ENCODE measurements at regions not wholly inside any gene's neighbourhood (a gene's known extent, or its start where the extent isn't known, plus 50 kb on each side); places are given as distances from the start of the nearest gene placed in this dataset.
"Not testable (repeated sequence)": the region's sequence is repeated elsewhere in the genome, so short reads cannot be mapped to it uniquely, and the experiment has no call there.

GRCh38 chr13:110967156-110967855 is 52.4 kb upstream of the ANKRD10 start:
- WGBS, 2 experiments (ENCODE audit: extremely low coverage in 1 of 2, insufficient coverage in 1 of 2, insufficient read length in 1 of 2, insufficient replicate concordance in 2 of 2, low coverage in 1 of 2, low lambda C conversion rate in 2 of 2, missing lambda C conversion rate in 1 of 2), result 86% methylated on average over 4 of the region's 4 CpGs; no CpG with 5 or more reads in 1 of the 2 experiments
- H4K8ac ChIP-seq (ENCODE audit: extremely low read depth, insufficient read depth, low read length); H3K23ac ChIP-seq (ENCODE audit: insufficient read length); H3K9ac ChIP-seq (replicated peaks in 1 of 4; ENCODE audit: extremely low read depth in 1 of 4, low read depth in 3 of 4, low read length in 3 of 4); H3K14ac ChIP-seq (ENCODE audit: insufficient read length); H3K27ac ChIP-seq (ENCODE audit: low read depth, low read length); H3K4me2 ChIP-seq (ENCODE audit: insufficient read depth in 1 of 2, low read depth in 2 of 2, low read length in 2 of 2); DNase-seq (ENCODE audit: low read depth in 1 of 2, low spot score in 2 of 2); H4K20me1 ChIP-seq (replicated peaks in 1 of 2; ENCODE audit: control insufficient read depth in 1 of 2, insufficient read depth in 2 of 2, low read length in 2 of 2); POLR2A ChIA-PET (ENCODE audit: partially characterized antibody); H2BK12ac ChIP-seq (ENCODE audit: low read depth, low read length); H3K56ac ChIP-seq (replicated peaks; ENCODE audit: insufficient read length, low read depth, low read length); H2AK5ac ChIP-seq (ENCODE audit: low read depth, low read length); H3K4me3 ChIP-seq (ENCODE audit: extremely low read depth in 1 of 4, insufficient read depth in 2 of 4, low read depth in 3 of 4, low read length in 4 of 4); H3K4ac ChIP-seq (replicated peaks; ENCODE audit: insufficient read length, low read depth, low read length); H4K5ac ChIP-seq (ENCODE audit: insufficient read length, low read depth, low read length); H2BK15ac ChIP-seq (ENCODE audit: low read length); H3K79me2 ChIP-seq (ENCODE audit: control insufficient read depth in 1 of 2, insufficient read depth in 2 of 2, low read length in 2 of 2); H3K27me3 ChIP-seq (replicated peaks in 1 of 4; ENCODE audit: control insufficient read depth in 3 of 4, extremely low read depth in 1 of 4, insufficient read depth in 3 of 4, low read length in 3 of 4); H3K79me1 ChIP-seq (ENCODE audit: low read depth, low read length); H3K18ac ChIP-seq (ENCODE audit: extremely low read depth, low read length); H2BK120ac ChIP-seq (replicated peaks; ENCODE audit: low read depth, low read length); H2BK20ac ChIP-seq (ENCODE audit: low read length); H4K91ac ChIP-seq (replicated peaks; ENCODE audit: insufficient read length, low read length); H3K36me3 ChIP-seq (ENCODE audit: control insufficient read depth in 2 of 4, insufficient read depth in 4 of 4, low read length in 3 of 4); H2BK5ac ChIP-seq (ENCODE audit: low read depth, low read length); H3K4me1 ChIP-seq (replicated peaks in 1 of 4; ENCODE audit: control insufficient read depth in 3 of 4, insufficient read depth in 4 of 4, low read length in 3 of 4); FAIRE-seq; H2AFZ ChIP-seq (ENCODE audit: low read length); H3K23me2 ChIP-seq (ENCODE audit: low read depth, low read length); CTCF ChIA-PET (ENCODE audit: partially characterized antibody): not testable (repeated sequence)
- peaks cover 22 to 28% of the 10 kb centered on the region in 2 experiments for H3K9me3 ChIP-seq (ENCODE audit: insufficient read depth in 2 of 2, low read depth in 1 of 2, low read length in 1 of 2)

Data from H1 (cell line).